ENCODE measurements at regions not wholly inside any gene's neighbourhood (a gene's known extent, or its start where the extent isn't known, plus 50 kb on each side); places are given as distances from the start of the nearest gene placed in this dataset.
"Not testable (repeated sequence)": the region's sequence is repeated elsewhere in the genome, so short reads cannot be mapped to it uniquely, and the experiment has no call there.

GRCh38 chr19:28142258-28142657 is 1070.7 kb downstream of the UQCRFS1 start:
- WGBS: 38% methylated on average over 1 of the region's 1 CpG
- no peak overlapping the region for H3K27ac ChIP-seq (ENCODE audit: low read depth)
- H3K4me1 ChIP-seq (ENCODE audit: insufficient read depth): no peaks in the 10 kb centered on the region
- H3K4me3 ChIP-seq (ENCODE audit: low read depth, low read length): no peak overlapping the region
- H3K36me3 ChIP-seq (ENCODE audit: insufficient read depth): no peaks in the 10 kb centered on the region
- DNase-seq (ENCODE audit: extremely low spot score): no peak

GRCh38 chr19:28140201-28140600 is 1072.8 kb downstream of the UQCRFS1 start:
- Histone ChIP-seq H3K36me3 (ENCODE audit: insufficient read depth) (no peaks in the 10 kb centered on the region), H3K4me3 (ENCODE audit: low read depth, low read length) (no peak overlapping the region), H3K27ac (ENCODE audit: low read depth) (no peak overlapping the region), H3K4me1 (ENCODE audit: insufficient read depth) (no peaks in the 10 kb centered on the region)
- no peak for DNase-seq (ENCODE audit: extremely low spot score)
- WGBS: 58% methylated on average over 4 of the region's 4 CpGs

- no peaks in the 10 kb centered on the region for H3K4me1 ChIP-seq (ENCODE audit: insufficient read depth)
- no peaks in the 10 kb centered on the region for H3K36me3 ChIP-seq (ENCODE audit: insufficient read depth)
- H3K27ac ChIP-seq (ENCODE audit: low read depth): no peak overlapping the region
- no peak for DNase-seq (ENCODE audit: extremely low spot score)
- 86% methylated on average over 4 of the region's 4 CpGs for WGBS
- H3K4me3 ChIP-seq (ENCODE audit: low read depth, low read length): no peak overlapping the region
Measured at GRCh38 chr19:28137772-28138171, 1075.2 kb downstream of the UQCRFS1 start.

DNA sequence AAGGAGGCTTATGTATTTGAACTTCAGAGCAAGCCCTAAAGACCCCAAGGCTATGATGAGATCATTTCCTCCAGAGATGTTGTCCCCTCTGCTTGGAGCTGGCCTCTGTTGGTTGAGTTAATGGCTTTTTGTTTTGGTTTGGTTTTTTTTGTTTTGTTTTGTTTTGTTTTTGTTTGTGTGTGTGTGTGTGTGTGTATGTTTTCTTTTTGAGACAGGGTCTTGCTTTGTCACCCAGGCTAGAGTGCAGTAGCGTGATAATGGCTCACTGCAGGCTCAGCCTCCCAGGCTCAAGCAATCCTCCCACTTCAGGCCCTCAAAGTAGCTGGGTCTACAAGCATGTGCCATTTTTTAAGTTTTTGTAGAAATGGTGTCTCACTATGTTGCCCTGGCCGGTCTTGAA is 1076.2 kb downstream of the UQCRFS1 start:
- WGBS: 40% methylated on average over 2 of the region's 2 CpGs
- no peak for DNase-seq (ENCODE audit: extremely low spot score)
- Histone ChIP-seq H3K4me3 (ENCODE audit: low read depth, low read length) (no peak overlapping the region), H3K27ac (ENCODE audit: low read depth) (no peak overlapping the region), H3K36me3 (ENCODE audit: insufficient read depth) (no peaks in the 10 kb centered on the region), H3K4me1 (ENCODE audit: insufficient read depth) (no peaks in the 10 kb centered on the region)

DNA sequence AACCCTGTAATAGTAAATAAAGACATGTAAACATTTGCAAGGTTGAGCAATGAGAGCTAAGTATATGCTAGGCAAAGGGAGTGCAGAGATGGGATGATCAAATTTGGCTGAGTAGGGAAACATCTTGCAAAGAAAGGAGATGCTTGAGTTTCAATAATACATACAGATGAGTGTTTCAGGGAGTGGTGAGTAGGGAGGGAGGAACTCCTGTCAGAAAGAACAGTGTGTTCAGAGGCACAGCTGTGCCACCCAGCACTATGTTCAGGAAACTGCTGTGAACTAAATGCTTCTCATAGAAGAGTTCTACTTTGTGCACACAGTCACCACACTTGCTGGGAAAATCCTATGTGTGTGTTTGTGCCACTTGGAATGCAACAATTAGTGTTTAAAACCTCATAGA is 1077.1 kb downstream of the UQCRFS1 start:
- DNase-seq (ENCODE audit: extremely low spot score): no peak
- Histone ChIP-seq H3K4me1 (ENCODE audit: insufficient read depth) (no peaks in the 10 kb centered on the region), H3K36me3 (ENCODE audit: insufficient read depth) (no peaks in the 10 kb centered on the region), H3K4me3 (ENCODE audit: low read depth, low read length) (no peak overlapping the region), H3K27ac (ENCODE audit: low read depth) (no peak overlapping the region)

GRCh38 chr19:28134311-28134710 is 1078.6 kb downstream of the UQCRFS1 start:
- DNase-seq (ENCODE audit: extremely low spot score): peak; percentile 20
- Histone ChIP-seq H3K36me3 (ENCODE audit: insufficient read depth) (no peaks in the 10 kb centered on the region), H3K4me3 (ENCODE audit: low read depth, low read length) (no peak overlapping the region), H3K27ac (ENCODE audit: low read depth) (no peak overlapping the region), H3K4me1 (ENCODE audit: insufficient read depth) (no peaks in the 10 kb centered on the region)
- 76% methylated on average over 3 of the region's 3 CpGs for WGBS

- not testable (repeated sequence) for DNase-seq (ENCODE audit: extremely low spot score); H3K4me3 ChIP-seq (ENCODE audit: low read depth, low read length); H3K36me3 ChIP-seq (ENCODE audit: insufficient read depth); H3K4me1 ChIP-seq (ENCODE audit: insufficient read depth); H3K27ac ChIP-seq (ENCODE audit: low read depth)
- 67% methylated on average over 8 of the region's 8 CpGs for WGBS
Measured at GRCh38 chr19:28130881-28131280, 1082.1 kb downstream of the UQCRFS1 start.

DNA sequence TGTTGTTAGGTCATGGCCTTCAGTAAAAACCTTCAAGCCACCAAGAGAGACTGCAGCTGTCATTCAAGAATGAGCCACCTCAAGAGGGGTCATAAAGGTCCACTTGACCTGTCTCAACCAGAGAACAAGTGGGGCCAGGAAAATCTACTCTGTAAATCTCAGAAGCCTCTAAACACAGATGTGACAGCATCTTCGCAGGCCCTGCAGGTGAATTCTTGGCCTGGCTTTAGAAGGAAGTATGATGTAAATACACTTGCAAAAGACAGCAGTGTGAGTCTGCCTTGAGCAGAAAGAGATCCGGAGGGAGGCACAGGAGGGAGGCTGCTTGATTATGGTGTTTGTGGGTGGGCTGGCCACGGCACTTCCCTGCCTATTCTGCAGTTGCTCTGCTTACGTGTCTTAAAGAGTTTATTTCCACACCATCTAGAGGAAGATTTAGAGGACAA is 1082.9 kb downstream of the UQCRFS1 start:
- Histone ChIP-seq H3K36me3 (ENCODE audit: insufficient read depth) (no peaks in the 10 kb centered on the region), H3K4me3 (ENCODE audit: low read depth, low read length) (no peak overlapping the region), H3K4me1 (ENCODE audit: insufficient read depth) (no peaks in the 10 kb centered on the region), H3K27ac (ENCODE audit: low read depth) (no peak overlapping the region)
- no peak for DNase-seq (ENCODE audit: extremely low spot score)
- WGBS: 32% methylated on average over 4 of the region's 4 CpGs

GRCh38 chr19:28128341-28128740 is 1084.6 kb downstream of the UQCRFS1 start:
- H3K27ac ChIP-seq (ENCODE audit: low read depth): no peak overlapping the region
- H3K4me1 ChIP-seq (ENCODE audit: insufficient read depth): no peaks in the 10 kb centered on the region
- DNase-seq (ENCODE audit: extremely low spot score): no peak
- H3K36me3 ChIP-seq (ENCODE audit: insufficient read depth): no peaks in the 10 kb centered on the region
- no peak overlapping the region for H3K4me3 ChIP-seq (ENCODE audit: low read depth, low read length)
- WGBS: 84% methylated on average over 4 of the region's 4 CpGs

DNA sequence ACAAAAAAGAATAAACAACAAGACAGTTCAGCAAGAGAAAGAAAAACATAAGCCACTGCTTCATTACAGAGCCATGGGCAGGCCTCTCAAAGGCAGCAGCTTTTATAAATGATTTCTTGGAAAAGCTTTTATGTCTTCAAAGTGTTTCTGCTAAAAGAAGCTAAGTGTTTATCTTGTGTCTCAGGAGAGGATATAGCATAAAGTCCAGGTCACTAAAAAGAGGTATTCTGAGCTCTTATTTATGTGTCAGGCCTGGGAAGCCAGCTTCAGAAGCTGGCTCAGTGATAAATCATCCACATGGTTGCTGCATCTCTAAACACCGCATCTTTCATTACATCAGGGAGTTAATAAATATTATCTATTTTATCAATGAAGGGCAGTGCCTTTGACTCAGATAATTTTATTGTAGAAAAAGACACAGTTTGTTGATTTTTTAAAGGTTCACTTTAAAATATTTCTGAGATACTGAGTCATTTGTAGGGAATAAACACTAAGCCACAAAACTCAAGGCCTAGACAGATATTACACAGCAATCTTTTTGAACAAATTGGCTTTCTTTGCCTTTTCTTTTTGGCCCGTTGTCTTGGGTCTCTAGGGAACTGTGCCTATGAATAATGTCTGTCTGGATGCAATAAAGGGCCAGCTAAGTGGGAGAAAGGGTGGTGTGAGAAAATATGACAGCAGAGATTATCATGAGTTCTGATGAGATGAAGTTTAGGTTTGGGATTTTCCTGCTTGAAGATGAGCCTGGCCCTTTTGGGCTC is 1086.6 kb downstream of the UQCRFS1 start:
- Histone ChIP-seq H3K27ac (ENCODE audit: low read depth) (no peak overlapping the region), H3K4me3 (ENCODE audit: low read depth, low read length) (no peak overlapping the region), H3K36me3 (ENCODE audit: insufficient read depth) (no peaks in the 10 kb centered on the region), H3K4me1 (ENCODE audit: insufficient read depth) (no peaks in the 10 kb centered on the region)
- 28% methylated on average over 2 of the region's 2 CpGs for WGBS
- DNase-seq (ENCODE audit: extremely low spot score): no peak

DNA sequence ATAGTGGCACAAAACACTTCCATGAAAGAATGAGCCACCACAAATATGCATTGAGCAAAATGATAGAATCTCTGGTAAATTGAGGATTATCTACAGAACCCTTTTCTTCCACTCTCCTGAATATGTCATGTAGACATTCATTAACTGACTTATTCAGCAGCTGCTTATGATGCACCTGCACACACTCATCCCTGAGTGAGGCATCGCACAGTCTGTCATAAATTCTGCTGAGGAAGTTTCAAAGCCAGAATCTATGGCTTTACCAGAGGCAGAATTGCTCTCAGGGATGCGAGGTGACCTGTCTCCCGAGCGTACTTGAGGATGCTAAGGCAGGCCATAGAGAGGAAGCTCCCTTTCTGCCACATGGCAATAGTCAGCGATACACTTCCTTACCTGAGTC is 1090.2 kb downstream of the UQCRFS1 start:
- whole genome bisulfite sequencing: 92% methylated on average over 5 of the region's 5 CpGs
- no peak overlapping the region for H3K27ac ChIP-seq (ENCODE audit: low read depth)
- no peak overlapping the region for H3K4me3 ChIP-seq (ENCODE audit: low read depth, low read length)
- no peaks in the 10 kb centered on the region for H3K4me1 ChIP-seq (ENCODE audit: insufficient read depth)
- H3K36me3 ChIP-seq (ENCODE audit: insufficient read depth): no peaks in the 10 kb centered on the region
- DNase-seq (ENCODE audit: extremely low spot score): no peak

DNA sequence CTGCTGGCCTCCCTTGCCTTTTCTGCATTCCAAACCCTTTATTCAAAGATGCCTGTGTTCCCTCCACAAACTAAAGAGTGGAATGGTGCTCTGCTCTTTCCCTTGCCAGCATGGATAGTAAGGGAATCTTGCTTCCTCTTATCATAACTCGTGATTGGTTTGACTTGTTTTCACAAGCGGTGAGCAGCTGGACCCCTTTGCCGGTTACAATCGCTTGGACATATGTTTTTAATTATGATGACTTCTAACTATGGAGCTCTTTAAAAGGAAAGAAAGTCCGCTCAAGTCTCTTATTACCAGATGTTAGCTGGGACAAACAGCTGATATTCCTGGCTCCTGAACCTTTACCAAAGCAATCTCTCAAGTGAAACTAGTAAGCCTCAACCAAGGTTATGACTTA is 1094.7 kb downstream of the UQCRFS1 start:
- 32% methylated on average over 5 of the region's 5 CpGs for WGBS
- Histone ChIP-seq H3K4me3 (ENCODE audit: low read depth, low read length) (no peak overlapping the region), H3K27ac (ENCODE audit: low read depth) (no peak overlapping the region), H3K36me3 (ENCODE audit: insufficient read depth) (no peaks in the 10 kb centered on the region), H3K4me1 (ENCODE audit: insufficient read depth) (no peaks in the 10 kb centered on the region)
- DNase-seq (ENCODE audit: extremely low spot score): no peak

GRCh38 chr19:28117143-28117542 is 1095.8 kb downstream of the UQCRFS1 start:
- DNase-seq (ENCODE audit: extremely low spot score): no peak
- Histone ChIP-seq H3K27ac (ENCODE audit: low read depth) (no peak overlapping the region), H3K4me3 (ENCODE audit: low read depth, low read length) (no peak overlapping the region), H3K36me3 (ENCODE audit: insufficient read depth) (no peaks in the 10 kb centered on the region), H3K4me1 (ENCODE audit: insufficient read depth) (no peaks in the 10 kb centered on the region)

GRCh38 chr19:28116379-28116778 is 1096.6 kb downstream of the UQCRFS1 start:
- WGBS: 90% methylated on average over 4 of the region's 4 CpGs

GRCh38 chr19:28103921-28104320 is 1109.0 kb downstream of the UQCRFS1 start:
- 55% methylated on average over 3 of the region's 3 CpGs for WGBS
- no peak for DNase-seq (ENCODE audit: extremely low spot score)
- no peaks in the 10 kb centered on the region for H3K36me3 ChIP-seq (ENCODE audit: insufficient read depth)
- no peak overlapping the region for H3K4me3 ChIP-seq (ENCODE audit: low read depth, low read length)
- H3K4me1 ChIP-seq (ENCODE audit: insufficient read depth): no peaks in the 10 kb centered on the region
- no peak overlapping the region for H3K27ac ChIP-seq (ENCODE audit: low read depth)

More at GRCh38 chr19:28116379-28116778, 1096.6 kb downstream of the UQCRFS1 start:
- H3K36me3 ChIP-seq (ENCODE audit: insufficient read depth); DNase-seq (ENCODE audit: extremely low spot score); H3K4me3 ChIP-seq (ENCODE audit: low read depth, low read length); H3K27ac ChIP-seq (ENCODE audit: low read depth); H3K4me1 ChIP-seq (ENCODE audit: insufficient read depth): not testable (repeated sequence)
